GM18507 (cell line): ENCODE measurements at regions not wholly inside any gene's neighbourhood (a gene's known extent, or its start where the extent isn't known, plus 50 kb on each side); places are given as distances from the start of the nearest gene placed in this dataset.
"Not testable (repeated sequence)": the region's sequence is repeated elsewhere in the genome, so short reads cannot be mapped to it uniquely, and the experiment has no call there.

Source experiments
- DNase-seq: peaks from one replicate; pipeline ENCODE4 v3.0.0; 2011; ENCODE audit warnings: low read depth; ENCODE audit not compliant: insufficient read length; ENCODE audit errors: extremely low spot score
- FAIRE-seq: peaks from 2 replicates; lab custom pipeline; 2011; peaks lifted over from hg19 to GRCh38; lab: Jason Lieb, UNC

DNA sequence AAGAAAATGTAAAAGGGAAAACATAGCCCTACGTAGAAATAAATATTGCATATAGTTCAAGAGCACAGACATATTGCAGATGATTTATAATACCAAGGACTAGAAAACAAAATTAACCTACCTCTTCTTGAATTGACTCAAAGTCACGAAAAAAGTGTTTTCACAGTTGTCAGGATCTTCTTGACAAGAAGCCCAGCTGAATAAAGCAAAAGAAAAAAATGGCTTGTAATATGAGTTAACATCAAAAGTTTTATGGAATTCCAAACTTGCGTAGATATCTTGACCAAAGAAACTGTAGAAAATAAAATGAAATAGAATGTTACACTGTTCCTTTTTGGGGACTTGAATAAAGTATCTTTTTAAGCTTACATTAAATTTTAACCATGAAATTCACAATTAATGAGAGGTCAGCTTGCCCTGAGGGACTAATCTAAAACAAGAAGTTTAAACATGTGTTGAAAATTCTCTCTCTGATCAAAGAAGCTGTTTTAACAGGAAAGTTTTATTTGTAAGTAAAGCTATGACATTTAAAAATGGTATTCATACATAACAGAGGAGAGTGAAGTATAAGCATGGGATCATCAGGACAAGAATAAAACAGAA, 133.1 kb upstream of the SEMA3C start:
- no peak for FAIRE-seq
- no peak for DNase-seq

DNA sequence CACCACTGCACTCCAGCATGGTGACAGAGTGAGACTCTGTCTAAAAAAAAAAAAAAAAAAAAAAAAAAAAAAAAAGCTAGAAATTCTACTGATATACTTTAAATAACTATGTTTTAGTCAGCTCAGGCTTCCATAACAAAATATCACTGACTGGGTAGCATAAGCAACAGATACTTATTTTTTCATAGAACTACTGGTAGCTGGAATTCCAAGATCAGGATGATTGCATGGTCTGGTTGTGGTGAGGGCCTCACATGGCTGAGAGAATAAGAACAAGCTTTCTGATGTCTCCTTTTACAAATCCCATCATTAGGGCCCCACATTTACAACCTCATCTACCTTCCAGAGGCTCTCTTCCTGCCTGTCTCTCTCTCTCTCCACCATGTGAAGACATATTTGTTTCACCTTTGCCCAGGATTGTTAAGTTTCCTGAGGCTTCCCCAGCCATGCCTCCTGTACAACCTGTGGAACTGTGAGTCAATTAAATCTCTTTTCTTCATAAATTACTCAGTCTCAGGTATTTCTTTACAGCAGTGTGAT, 126.7 kb upstream of the SEMA3C start:
- DNase-seq (no peak), FAIRE-seq (no peak)

DNA sequence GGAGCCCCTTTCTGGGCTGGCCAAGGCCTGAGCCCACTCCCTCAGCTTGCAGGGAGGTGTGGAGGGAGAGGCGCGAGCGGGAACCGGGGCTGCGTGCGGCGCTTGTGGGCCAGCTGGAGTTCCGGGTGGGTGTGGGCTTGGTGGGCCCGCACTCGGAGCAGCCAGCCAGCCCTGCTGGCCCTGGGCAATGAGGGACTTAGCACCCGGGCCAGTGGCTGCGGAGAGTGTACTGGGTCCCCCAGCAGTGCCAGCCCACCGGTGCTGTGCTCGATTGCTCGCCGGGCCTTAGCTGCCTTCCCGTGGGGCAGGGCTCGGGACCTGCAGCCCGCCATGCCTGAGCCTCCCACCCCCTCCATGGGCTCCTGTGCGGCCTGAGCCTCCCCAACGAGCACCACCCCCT, 123.8 kb upstream of the SEMA3C start:
- not testable (repeated sequence) for DNase-seq, FAIRE-seq

DNA sequence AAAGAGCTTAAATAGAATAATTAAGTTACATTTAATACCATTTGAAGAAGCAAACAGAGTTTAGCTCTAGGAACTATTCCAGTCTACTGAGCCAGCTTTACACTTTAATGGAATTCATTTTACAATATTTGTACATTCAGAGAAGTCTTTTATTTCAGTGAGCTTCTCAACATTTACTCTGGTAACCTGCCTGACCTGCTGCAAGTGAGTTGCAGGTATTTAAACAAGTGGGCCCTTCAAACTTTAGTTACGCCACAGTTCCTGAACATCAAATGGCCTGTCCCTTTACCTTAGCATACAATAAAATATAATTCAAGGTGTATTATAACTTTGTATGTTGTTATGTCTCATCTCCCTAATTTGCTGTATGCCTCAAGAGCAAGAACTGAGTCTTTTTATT, 121.6 kb upstream of the SEMA3C start:
- DNase-seq = no peak
- FAIRE-seq = no peak

DNA sequence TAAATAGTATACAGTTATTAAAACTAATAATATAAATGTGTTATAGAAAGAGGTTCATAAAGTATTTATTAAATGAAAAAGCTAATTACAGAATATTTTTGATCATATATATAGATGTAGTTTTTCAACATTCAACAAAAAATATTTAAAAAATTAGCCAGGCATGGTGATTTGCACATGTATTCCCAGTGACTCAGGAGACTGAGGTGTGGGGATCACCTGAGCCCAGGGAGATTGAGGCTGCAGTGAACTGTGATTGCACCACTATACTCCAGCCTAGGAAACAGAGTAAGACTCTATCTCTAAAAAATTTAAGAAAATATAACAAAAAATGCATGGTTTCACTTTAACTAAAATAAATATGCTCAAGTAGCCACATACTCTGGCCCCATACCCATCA, 118.0 kb upstream of the SEMA3C start:
- FAIRE-seq (no peak), DNase-seq (no peak)

DNA sequence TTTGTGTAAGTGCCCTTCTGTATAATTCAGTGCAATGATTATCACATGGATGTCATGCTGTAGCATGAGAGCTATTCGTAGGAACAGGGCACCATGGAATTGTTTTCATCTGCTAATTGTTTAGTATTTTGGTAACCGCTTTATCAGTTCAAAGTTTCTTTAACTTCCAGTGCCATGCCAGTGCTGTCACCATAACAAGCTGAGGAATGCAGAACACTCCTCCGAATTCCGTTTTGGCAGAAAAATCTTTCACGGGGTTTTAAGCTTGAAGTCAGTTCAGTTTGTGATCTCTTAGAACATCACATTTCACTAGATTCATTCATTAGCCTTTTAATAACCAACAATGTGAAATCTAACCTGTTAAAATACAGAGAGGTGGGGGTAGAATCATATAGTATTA, 117.2 kb upstream of the SEMA3C start:
- no peak for DNase-seq
- no peak for FAIRE-seq

DNA sequence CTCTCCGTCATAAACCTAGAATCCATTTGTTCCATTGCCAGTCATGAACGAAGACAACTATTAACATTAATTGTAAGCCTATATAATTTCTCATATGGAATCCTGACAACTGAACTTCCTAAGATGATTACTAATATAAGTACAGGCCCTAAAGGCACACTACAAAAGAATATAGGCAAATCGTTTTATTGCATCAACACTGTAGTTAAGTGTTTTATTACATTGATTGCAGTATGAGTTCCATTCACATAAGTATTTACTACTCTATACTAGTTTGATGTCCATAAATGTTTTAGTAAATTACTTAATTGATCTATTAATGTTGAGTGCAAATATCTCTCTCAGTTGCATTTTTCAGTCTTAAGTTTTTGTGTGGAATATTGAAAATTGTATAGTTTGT, 113.1 kb upstream of the SEMA3C start:
- DNase-seq = no peak
- FAIRE-seq = no peak

DNA sequence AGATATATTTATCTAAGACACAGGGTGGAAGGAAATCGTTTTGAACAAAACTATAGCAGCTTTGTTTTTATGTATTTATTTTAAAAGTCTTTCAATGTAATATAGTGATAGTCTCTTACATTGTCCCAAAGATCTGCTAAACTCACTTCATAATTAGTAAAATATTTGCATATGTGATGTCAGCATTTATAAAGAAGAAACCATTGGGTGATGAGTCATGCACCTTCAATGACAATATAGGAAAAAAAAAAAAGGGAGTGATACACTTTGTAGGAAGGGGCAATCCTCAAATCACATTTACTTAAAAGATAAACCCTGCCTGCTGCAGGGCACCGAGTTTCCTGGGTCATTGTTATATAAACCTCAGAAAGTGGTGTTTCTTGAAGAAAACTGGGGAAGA, 112.4 kb upstream of the SEMA3C start:
- DNase-seq (no peak), FAIRE-seq (no peak)

DNA sequence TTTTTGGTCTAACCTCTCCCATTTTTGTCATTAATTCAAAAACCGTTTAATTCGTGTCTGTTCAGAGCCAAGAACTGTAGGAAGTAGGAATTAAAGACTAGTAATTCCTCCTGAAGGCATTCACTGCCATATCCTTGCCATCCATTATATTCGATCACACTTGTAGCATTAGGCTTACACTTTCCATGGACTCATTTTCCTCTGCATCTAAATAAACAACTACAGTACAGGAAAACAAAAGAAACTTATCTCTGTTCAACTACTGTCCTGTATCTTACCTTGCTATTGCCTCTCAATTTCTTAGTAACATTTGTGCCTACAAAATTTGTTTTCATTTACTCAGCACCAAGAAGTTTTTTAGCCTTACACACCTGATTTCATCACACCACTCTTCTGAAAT, 111.6 kb upstream of the SEMA3C start:
- no peak for DNase-seq
- no peak for FAIRE-seq

DNA sequence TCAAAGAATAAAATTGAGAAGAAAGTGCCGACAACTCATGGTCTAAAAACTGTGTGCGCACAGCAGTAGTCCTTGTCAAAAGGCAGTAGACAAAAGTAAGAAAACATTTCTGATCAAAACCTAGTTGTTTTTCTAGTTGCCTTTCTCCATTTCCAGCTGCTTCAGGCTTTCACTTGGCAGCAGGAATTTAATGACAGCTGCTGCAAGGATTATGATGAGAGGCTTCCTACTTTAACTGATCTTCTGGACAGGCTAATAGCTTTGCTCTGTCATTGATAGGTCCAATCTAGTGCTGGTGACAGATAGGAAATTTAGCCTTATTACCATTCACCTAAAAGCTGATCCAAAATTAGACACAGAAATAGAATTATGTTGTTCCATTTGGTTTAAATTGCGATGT, 110.7 kb upstream of the SEMA3C start:
- no peak for DNase-seq
- no peak for FAIRE-seq

DNA sequence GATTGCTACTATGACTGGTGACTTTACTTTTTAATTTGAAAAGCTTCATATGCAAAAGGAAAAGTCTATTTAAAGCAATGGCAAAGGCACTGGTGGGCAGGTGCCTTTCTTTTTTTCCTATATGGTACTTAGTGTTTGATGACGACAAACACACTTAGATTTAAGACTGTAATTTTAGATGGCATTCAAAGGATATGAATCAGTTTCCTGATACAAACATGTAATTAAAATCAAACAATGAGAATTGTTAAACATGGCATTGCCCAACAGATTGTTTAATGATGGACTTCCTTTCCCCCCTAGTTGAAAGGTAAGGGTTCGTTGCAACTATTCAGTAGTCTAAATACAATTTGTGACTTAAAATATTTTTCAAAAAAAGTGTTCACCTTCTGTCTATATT, 106.5 kb upstream of the SEMA3C start:
- DNase-seq (no peak), FAIRE-seq (no peak)

DNA sequence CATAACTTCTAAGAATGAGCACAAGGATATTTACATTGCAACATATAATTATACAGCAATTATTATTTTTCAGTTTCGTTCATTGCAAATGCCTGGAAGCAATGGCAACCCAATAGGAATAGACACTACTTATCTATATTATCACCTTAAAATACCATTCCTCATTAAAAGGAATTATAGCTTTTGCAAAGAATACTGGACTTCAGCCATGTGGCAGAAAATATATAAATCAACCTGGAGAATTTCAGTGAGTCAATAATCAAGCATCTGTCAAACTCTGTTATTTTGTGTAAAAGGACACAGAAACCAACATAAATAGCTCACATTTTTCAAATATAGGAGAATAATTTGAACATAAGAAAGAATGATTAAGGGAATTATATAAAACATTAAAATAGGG, 96.1 kb upstream of the SEMA3C start:
- FAIRE-seq (no peak), DNase-seq (no peak)

DNA sequence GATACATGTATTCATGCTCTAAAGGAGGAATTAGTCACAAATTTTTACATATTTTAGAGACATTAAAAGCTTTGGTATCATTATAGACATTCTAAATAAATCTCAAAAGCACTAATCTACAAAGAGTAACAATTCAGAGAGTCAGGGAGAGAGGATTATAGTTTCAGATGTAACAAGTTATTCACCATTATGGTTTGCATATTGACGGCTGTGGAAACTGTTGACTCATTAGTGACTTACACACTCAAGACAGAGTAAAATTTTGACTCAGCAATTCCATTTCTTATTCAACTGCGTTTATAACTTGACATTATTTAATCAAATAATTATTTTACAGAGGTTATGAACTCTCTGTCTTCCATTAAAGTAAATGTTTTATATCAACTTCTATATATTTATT, 95.4 kb upstream of the SEMA3C start:
- DNase-seq (no peak), FAIRE-seq (no peak)

DNA sequence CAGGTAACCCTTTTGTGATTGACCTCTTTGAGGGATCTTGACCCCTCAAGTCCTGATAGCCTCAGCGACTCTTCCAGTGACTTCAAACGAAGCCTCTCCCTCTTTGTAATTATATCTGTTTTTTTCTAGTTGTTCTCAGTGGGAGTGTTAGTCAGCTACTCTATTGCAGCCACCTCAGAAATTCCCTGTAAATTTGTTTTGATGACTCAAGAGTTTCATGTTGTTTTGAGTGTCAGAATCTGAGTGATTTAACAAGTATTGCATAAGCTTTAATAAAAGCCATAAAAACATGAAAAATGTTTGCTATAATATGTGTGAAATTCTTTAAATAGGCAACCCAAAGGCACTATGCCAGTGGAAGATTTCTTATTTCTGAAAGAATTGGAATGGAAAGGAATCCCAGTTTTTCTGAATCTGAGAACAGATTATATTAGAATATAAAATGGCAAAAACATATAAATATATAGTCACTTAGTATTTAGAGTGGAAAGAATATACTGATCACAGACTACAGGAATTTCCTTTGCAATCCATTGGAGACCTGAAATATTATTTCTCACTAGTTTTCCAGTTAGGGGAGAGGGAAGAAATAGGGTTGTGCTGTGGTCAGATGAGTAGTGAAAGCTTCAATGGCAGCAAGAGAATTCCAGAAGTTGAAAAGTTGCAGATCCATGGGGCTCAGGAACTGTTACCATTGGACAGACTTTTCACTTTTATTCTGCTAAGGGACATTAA, 94.4 kb upstream of the SEMA3C start:
- FAIRE-seq (no peak), DNase-seq (no peak)

DNA sequence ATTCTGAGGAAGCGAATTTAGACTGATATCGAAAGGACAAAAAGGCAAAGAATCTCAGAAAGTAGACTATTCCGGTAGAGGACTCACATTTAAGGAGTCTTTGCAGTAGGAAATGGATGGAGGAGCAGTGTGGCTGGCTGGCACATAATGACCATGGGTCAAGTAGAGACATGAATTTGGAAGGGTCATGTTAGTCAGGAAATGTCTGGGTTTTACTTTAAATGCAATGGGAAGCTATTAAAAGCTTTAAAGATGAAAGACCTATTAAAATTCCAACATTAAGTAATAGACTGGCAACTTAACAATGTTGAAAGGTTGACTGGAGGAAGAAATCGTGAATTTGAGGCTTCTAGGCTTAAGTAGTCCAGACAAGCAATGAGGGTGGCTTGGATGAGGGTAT, 90.0 kb upstream of the SEMA3C start:
- FAIRE-seq (no peak), DNase-seq (no peak)

DNA sequence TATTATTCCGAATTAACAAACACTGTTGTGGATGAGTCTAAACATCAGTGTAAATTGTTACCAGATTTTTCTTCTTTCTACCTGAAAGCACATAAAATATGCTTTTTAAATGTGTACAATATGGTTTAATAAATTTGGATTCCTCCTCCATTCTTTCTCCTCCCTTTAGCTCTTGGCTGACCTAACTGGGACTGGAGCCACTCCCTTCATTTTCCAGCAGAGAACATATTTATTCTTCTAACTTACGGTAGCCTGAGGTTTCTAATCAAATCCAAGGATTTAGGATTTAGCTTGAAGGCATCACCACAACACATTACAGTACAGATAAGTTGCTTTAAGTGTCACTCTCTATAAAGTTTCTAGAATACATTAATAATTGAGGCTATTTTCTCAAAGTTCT, 88.2 kb upstream of the SEMA3C start:
- DNase-seq = no peak
- no peak for FAIRE-seq

DNA sequence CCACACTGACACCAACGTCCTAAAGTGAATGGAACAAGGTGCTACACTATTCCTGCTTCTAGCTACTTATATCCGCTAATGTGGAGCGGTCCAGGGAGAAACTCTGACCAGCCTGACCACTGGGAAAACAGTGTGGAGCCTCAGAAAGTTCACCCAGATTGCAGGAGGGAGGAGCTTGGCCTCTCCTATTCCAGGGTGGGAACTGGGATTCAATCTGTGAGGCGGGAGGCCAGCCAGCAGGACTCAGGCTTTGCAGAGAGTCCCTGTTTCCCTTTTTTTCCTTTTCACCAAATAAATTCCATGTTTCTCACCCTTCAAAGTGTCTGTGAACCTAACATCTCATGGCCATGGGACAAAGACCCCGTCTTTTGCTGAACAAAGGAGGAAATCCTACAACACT, 86.4 kb upstream of the SEMA3C start:
- FAIRE-seq = no peak
- no peak for DNase-seq

DNA sequence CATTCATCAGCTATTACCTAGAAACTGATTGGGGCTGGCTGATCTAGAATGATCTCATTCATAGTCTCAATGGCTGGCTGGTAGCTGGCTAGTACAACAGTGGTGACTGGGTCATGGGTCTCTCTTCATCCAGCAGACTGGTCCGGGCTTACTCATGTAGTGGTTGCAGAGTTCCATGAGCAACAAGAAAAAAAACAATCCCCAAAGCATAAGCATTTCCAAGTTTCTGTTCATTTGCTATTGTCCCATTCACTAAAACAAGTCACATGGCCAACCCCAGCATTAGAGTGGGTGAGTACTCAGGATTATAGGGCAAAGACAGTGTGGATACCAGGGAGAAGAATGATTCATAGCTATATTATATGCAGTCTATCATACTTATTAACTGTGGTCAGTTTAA, 85.2 kb upstream of the SEMA3C start:
- DNase-seq (no peak), FAIRE-seq (no peak)

DNA sequence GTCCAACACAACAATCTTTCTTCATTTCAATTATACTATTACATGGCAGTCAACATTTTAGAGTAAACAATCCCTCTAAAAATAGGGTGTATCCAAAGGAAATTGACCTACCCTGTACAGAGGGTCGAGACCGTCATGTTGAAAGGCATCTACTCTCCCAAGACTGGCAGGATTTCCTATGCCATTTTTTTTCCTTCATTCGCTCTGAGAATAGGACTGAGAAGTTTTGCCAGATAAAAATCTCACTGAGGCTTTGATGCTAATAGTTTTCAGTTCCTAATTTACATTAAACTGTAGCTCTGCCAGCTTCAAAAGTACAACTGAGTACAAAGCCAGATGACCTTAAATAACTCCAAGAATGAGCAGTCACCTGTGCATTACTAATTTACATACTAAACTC, 84.5 kb upstream of the SEMA3C start:
- FAIRE-seq (no peak), DNase-seq (no peak)

DNA sequence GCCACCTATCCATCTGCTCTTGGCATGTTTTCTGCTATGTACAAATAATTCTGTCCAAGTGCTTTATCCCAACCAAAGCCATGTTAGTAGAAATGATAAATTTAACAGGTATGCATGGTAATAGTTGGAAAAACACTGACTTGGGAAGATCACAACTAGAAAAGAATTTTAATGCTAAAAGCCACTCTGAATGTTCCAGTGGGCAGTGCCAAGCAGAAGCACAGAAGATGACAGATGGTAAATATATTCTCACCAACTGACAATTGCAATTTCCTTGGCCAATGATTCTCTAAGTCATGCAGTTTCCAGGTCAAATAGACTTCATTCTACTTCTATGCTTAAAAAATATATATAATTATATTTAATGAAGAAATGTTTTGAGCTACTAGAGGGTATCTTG, 83.6 kb upstream of the SEMA3C start:
- no peak for DNase-seq
- FAIRE-seq = no peak

DNA sequence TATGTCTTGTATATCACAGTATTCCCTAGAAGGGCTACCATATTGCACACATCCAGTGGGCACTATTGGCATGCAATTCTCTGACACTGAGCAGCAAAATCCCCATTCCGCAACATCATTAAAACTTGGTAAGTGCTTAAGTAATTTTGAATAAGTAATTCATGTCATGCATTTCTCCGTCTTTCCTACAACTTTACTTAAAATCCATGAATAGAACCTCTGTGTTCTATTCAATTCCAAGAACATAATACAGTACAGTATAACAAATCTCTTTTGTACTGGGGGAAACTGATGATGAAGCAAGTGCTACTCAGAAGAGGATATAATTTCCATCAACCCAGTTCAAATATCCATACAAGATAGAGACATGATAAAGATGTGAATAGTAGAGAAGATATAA, 80.9 kb upstream of the SEMA3C start:
- no peak for FAIRE-seq
- DNase-seq = no peak
